ENCODE measurements at regions not wholly inside any gene's neighbourhood (a gene's known extent, or its start where the extent isn't known, plus 50 kb on each side); places are given as distances from the start of the nearest gene placed in this dataset.

GRCh38 chr6:106804346-106805335, 169.9 kb downstream of the CD24 start:
- Histone ChIP-seq H3K4me1 (peaks cover 20% of the 10 kb centered on the region), H3K27me3 (replicated peaks; ENCODE audit: control insufficient read depth, insufficient read depth, low read length) (no peaks in the 10 kb centered on the region), H3K4me3 (ENCODE audit: low read depth, low read length) (no peak overlapping the region), H3K9me3 (peaks cover 9% of the 10 kb centered on the region; the same call in 1 of the 2 replicates), H3K36me3 (ENCODE audit: control insufficient read depth, insufficient read depth, low read length) (no peaks in the 10 kb centered on the region)
- BruUV-seq (replicated peaks) = no TSS peak
- intact Hi-C loops (cut with micrococcal nuclease; ENCODE audit: unreplicated experiment) = no loop called here
- no peak overlapping the region for H3K27ac Mint-ChIP-seq (ENCODE audit: unreplicated experiment)
- TF ChIP-seq CTCF (IDR thresholded peaks at IDR 0.05; ENCODE audit: insufficient read depth in 1 of 2, low read depth in 1 of 2, low read length in 1 of 2, severe bottlenecking in 1 of 2, unreplicated experiment in 1 of 2) = no peak
- no peak for DNase-seq
- H3K4me3 Mint-ChIP-seq (ENCODE audit: unreplicated experiment) = no peak overlapping the region
- no peaks in the 10 kb centered on the region for H3K36me3 Mint-ChIP-seq (ENCODE audit: insufficient read depth, unreplicated experiment)
- ChIA-PET POLR2A (no interaction called here), CTCF (no interaction called here)
- no peaks in the 10 kb centered on the region for H3K27me3 Mint-ChIP-seq (ENCODE audit: insufficient read depth, unreplicated experiment)
- H3K9me3 Mint-ChIP-seq (ENCODE audit: unreplicated experiment) = peaks cover 26% of the 10 kb centered on the region
- peaks cover 15% of the 10 kb centered on the region for H3K4me1 Mint-ChIP-seq (ENCODE audit: low read depth, unreplicated experiment)

- no peak for DNase-seq
- H3K4me1 ChIP-seq = peaks cover 34% of the 10 kb centered on the region
- no peaks in the 10 kb centered on the region for H3K27me3 ChIP-seq (replicated peaks; ENCODE audit: control insufficient read depth, insufficient read depth, low read length)
- no peak for TF ChIP-seq CTCF (IDR thresholded peaks at IDR 0.05; ENCODE audit: insufficient read depth in 1 of 2, low read depth in 1 of 2, low read length in 1 of 2, severe bottlenecking in 1 of 2, unreplicated experiment in 1 of 2)
- peaks cover 24% of the 10 kb centered on the region for H3K4me1 Mint-ChIP-seq (ENCODE audit: low read depth, unreplicated experiment)
- peaks cover 5% of the 10 kb centered on the region; the same call in 1 of the 2 replicates for H3K9me3 ChIP-seq
- no TSS peak for BruUV-seq (replicated peaks)
- no peaks in the 10 kb centered on the region for H3K27me3 Mint-ChIP-seq (ENCODE audit: insufficient read depth, unreplicated experiment)
- ChIA-PET POLR2A (no interaction called here), CTCF (no interaction called here)
- intact Hi-C loops (cut with micrococcal nuclease; ENCODE audit: unreplicated experiment) = no loop called here
- H3K9me3 Mint-ChIP-seq (ENCODE audit: unreplicated experiment) = peaks cover 14% of the 10 kb centered on the region
- H3K36me3 ChIP-seq (ENCODE audit: control insufficient read depth, insufficient read depth, low read length) = no peaks in the 10 kb centered on the region
- H3K4me3 ChIP-seq (ENCODE audit: low read depth, low read length) = no peak overlapping the region
- peaks cover 9% of the 10 kb centered on the region for H3K36me3 Mint-ChIP-seq (ENCODE audit: insufficient read depth, unreplicated experiment)
- no peak overlapping the region for H3K4me3 Mint-ChIP-seq (ENCODE audit: unreplicated experiment)
- H3K27ac Mint-ChIP-seq (ENCODE audit: unreplicated experiment) = no peak overlapping the region
Measured at GRCh38 chr6:106803188-106803587, 171.3 kb downstream of the CD24 start.

GRCh38 chr6:106802139-106802538, 172.4 kb downstream of the CD24 start:
- H3K36me3 ChIP-seq (ENCODE audit: control insufficient read depth, insufficient read depth, low read length) = no peaks in the 10 kb centered on the region
- Mint-ChIP-seq H3K4me1 (ENCODE audit: low read depth, unreplicated experiment) (peaks cover 24% of the 10 kb centered on the region), H3K27ac (ENCODE audit: unreplicated experiment) (no peak overlapping the region), H3K9me3 (ENCODE audit: unreplicated experiment) (peaks cover 9% of the 10 kb centered on the region), H3K27me3 (ENCODE audit: insufficient read depth, unreplicated experiment) (no peaks in the 10 kb centered on the region), H3K4me3 (ENCODE audit: unreplicated experiment) (no peak overlapping the region), H3K36me3 (ENCODE audit: insufficient read depth, unreplicated experiment) (peaks cover 12% of the 10 kb centered on the region)
- H3K4me1 ChIP-seq = peaks cover 45% of the 10 kb centered on the region
- no peaks in the 10 kb centered on the region for H3K27me3 ChIP-seq (replicated peaks; ENCODE audit: control insufficient read depth, insufficient read depth, low read length)
- DNase-seq = no peak
- H3K4me3 ChIP-seq (ENCODE audit: low read depth, low read length) = no peak overlapping the region
- ChIA-PET CTCF (no interaction called here), POLR2A (no interaction called here)
- intact Hi-C loops (cut with micrococcal nuclease; ENCODE audit: unreplicated experiment) = no loop called here
- no peak for TF ChIP-seq CTCF (IDR thresholded peaks at IDR 0.05; ENCODE audit: insufficient read depth in 1 of 2, low read depth in 1 of 2, low read length in 1 of 2, severe bottlenecking in 1 of 2, unreplicated experiment in 1 of 2)
- no TSS peak for BruUV-seq (replicated peaks)
- 0 out of 2 replicates have a peak, but pooled peaks cover 2% of the 10 kb centered on the region for H3K9me3 ChIP-seq

Measured in Caco-2 (cell line).